HG03354 (cell line): ENCODE measurements at regions not wholly inside any gene's neighbourhood (a gene's known extent, or its start where the extent isn't known, plus 50 kb on each side); places are given as distances from the start of the nearest gene placed in this dataset.
"Not testable (repeated sequence)": the region's sequence is repeated elsewhere in the genome, so short reads cannot be mapped to it uniquely, and the experiment has no call there.

Experiments used
- ATAC-seq: cut with Tn5 transposase; IDR thresholded peaks from one replicate; pipeline ENCODE4 v1.9.1; 2021; ENCODE audit warnings: mild to moderate bottlenecking; ENCODE audit not compliant: unreplicated experiment, poor library complexity, severe bottlenecking

DNA sequence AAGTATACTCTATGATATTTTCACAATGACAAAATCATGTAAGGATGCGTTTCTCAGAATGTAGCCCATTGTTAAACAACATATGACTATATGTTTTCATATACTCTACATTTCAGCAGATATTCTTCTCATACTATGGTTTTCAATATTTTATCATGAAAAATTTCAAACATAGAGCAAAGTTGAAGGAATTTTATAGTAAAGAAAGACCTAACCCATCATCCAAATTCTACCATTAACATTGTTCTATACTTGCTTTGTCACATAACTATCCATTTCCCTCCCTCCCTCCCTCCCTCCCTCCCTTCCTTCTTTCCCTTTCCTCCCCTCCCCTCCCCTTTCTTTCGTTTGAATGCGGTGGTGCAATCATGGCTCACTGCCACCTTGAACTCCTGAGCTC lies 109.4 kb downstream of the FHIP1A start:
- ATAC-seq = no peak

- no peak for ATAC-seq
Observed at GRCh38 chr4:151519728-151520415, 110.9 kb downstream of the FHIP1A start.

- no peak for ATAC-seq
Observed at GRCh38 chr4:151522866-151523519, 114.0 kb downstream of the FHIP1A start.

DNA sequence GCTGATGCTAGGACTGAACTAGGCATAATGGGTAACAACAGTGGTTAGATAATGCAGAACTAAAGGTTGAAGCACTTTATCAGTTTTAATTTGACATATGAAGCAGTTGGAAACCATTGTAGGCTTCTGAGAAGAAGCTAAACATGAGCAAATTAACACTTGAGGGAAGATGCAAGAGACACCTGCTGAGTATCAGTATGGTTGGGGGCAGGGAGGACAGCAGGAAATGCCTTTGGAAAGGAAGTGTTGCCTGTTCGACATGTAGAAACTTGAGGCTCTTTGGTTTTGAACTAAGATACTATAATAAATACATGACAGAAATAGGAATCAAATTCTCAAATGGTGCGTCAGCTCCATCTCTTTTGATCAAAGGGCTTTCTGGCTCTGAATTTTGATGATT lies 115.6 kb downstream of the FHIP1A start:
- ATAC-seq = no peak

GRCh38 chr4:151526489-151526888 lies 117.5 kb downstream of the FHIP1A start:
- not testable (repeated sequence) for ATAC-seq

- ATAC-seq = no peak
Observed at GRCh38 chr4:151527699-151528098, 118.7 kb downstream of the FHIP1A start.

GRCh38 chr4:151529187-151529586 lies 120.2 kb downstream of the FHIP1A start:
- ATAC-seq = no peak

DNA sequence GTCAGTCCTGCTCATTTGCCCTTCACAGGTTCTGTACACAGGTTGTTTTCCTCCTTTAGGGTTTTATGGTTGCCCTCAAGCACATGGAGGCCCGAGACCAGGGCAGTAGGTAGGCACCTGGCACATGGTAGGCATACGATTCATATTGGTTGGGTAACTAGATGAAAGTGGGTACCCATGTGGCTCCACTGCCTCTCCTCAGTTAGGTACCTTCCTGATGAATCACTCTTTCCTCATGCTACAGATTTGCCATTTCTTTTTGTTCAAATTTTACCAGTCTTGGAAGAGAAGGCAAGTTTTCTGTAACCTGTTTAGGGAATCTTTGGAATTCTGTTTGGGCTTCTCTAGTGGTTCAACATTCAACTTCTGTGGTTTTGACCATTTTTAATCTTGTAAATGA lies 121.3 kb downstream of the FHIP1A start:
- ATAC-seq = no peak

DNA sequence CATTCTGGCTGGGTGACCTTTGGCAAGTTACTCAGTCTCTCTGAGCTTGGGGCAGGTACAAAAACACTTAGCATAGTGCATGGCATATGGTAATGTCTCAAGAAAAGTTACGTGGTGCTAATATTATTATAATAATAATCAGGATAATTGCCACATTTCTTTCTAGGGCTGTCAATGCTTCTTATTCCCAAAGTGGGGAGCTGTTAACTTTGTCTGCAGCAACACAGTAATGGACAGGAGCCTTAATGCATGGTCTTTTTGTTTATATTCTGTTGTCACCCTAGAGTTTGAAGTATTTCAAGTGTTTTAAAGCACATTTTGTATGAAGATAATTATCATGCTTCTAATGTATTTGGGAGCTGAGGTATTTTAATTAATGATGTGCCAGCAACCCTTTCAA lies 121.8 kb downstream of the FHIP1A start:
- no peak for ATAC-seq

GRCh38 chr4:151532001-151532708 lies 123.2 kb downstream of the FHIP1A start:
- no peak for ATAC-seq

GRCh38 chr4:151534195-151534594 lies 125.2 kb downstream of the FHIP1A start:
- no peak for ATAC-seq

- ATAC-seq = no peak
Observed at GRCh38 chr4:151535366-151535765, 126.4 kb downstream of the FHIP1A start.

DNA sequence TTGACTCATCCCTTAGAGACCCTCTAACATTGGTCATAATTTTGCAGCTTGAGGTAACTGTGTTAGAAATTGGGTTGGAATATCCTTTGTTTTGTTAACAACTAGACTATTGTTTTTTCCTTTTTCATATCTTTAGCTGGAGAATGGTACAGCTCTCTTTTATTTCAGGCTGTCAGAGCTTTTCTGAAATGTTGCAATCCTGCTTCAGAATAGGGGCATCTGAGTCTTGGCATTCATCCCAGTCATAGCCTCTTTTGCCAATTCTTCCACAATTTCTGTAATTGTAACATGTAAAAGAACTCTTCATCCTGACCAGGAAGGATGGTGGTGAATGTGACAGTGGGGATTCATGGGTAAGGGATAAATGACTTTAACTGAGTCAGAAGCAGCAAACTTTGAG lies 128.7 kb downstream of the FHIP1A start:
- no peak for ATAC-seq

DNA sequence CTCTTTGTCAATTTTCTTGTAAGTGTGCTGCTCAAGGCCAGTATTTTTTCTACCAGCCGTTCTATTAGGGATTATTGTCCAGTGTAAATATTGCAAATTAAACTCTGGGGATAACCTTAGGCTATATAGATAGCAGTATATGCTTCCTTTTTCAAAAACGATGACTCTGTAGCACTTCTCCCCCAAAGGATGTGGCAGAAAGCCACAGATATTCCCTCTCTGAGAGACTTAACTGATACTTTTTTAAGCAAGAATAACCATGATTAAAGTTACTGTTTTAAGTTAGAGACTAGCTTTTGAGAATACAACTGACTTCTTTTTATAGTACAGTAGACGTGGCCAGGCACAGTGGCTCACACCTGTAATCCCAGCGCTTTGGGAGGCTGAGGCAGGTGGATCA lies 130.0 kb downstream of the FHIP1A start:
- no peak for ATAC-seq

DNA sequence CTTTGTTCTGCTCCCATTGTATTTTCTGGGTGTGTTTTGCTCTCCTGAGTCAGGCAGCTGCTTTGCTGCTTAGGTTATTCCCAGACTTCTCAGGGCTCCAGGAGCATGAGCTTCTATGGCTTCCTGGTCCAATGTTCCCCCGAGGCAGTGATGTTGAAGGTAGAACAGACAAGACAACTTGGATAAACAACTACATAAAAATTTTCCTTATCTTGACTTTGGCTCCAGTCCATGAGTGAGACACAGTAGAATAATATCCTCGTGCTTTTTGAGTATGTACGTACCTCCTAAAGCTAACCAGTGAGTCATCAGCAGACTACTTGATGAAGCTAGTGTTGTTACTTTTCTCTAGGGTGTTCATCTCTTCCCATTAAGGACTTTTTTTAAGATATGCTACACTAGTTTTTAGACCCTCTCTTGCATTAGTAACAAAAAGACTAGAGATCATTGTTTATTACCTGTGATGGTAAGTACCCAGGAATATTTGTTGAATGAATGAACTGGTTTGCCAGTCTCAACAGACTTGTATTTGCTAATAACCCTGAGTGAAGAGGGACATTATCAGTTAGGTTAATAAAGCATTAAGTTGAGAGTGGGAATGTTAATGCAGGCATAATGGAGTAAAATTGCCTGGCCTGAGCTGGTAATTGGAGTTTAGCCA lies 131.9 kb downstream of the FHIP1A start:
- no peak for ATAC-seq

GRCh38 chr4:151541389-151542071 lies 132.6 kb downstream of the FHIP1A start:
- no peak for ATAC-seq

- ATAC-seq = no peak
Observed at GRCh38 chr4:151548708-151549107, 139.7 kb downstream of the FHIP1A start.

- not testable (repeated sequence) for ATAC-seq
Observed at GRCh38 chr4:151549378-151549777, 140.4 kb downstream of the FHIP1A start.

DNA sequence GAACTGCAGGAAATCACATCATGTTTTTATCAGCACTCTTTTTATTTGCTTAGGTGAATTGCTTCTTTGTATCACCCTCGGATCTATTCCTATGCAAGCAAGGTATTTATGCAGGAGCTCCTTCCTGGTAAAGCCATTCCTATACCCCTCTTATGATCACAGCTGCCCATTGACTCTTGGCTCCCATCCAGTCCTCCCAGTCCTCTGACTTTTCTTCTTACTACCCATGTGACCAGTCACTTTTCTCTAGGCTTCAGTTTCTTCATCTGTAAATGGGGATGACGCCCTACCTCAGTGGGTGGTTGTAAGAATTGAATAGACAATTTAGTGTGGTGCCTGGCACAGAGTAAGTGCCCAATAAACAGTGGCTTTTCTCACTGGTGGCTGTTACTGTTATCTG lies 144.9 kb downstream of the FHIP1A start:
- no peak for ATAC-seq
